Left colon (tissue), 2 donors: ENCODE measurements at regions not wholly inside any gene's neighbourhood (a gene's known extent, or its start where the extent isn't known, plus 50 kb on each side); places are given as distances from the start of the nearest gene placed in this dataset.

Experiments used
- ATAC-seq: fragments of 200-7000 bp; cut with Tn5 transposase; one replicate; pipeline ENCODE4 v1.9.1; 2020; ENCODE audit warnings: mild to moderate bottlenecking, moderate library complexity
- DNase-seq, 2 donors: peaks; one replicate each; pipeline ENCODE4 v3.0.0-alpha.2; 2020
- intact Hi-C, 2 donors: fragments of 100-400 bp; cut with DNase I in 1 of 2; cut with micrococcal nuclease in 1 of 2; formaldehyde crosslinking; loops; one replicate each; pipeline versions ENCODE4 v1.11.2 to v1.14.0; 2022; cut with DNase I, micrococcal nuclease
- donor health status: DM: no; HTN: no; CAD: no.
- donor health status: DM: yes; HTN: yes; CAD: no.

DNA sequence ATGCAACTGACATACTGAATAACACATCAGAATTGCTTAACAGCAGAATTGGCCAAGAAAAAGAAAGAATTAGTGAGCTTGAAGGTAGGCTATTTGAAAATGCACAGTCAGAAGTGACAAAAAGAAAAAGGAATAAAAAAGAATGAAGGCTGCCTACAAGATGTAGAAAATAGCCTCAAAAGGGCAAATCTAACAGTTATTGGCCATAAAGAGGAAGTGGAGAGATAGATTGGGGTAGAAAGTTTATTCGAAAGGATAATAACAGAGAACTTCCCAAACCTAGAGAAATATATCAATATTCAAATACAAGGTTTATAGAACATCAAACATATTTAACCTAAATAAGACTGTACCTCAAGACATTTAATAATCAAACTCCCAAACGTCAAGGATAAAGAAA is 67.5 kb downstream of the ATP6V1G3 start:
- no peak for ATAC-seq
- intact Hi-C loops = no loop called here
- no peak for DNase-seq

DNA sequence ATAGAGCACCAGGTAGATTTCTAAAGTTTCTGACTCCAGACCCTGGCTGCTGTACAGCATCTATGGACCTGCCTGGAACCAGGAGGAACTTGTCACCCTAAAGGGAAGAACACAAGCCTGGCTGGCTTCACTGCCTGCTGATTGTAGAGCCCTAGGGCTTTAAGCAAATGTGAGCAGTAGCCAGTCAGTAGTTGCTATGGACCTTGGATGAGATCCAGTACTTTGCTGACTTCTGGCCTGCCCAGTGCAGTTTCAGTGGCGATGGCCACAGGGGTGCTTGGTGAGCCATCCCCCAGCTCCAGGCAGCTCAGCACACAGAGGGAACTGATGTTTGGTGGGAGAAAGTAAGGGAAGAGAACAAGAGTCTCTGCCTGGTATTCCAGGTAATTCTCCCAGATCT is 68.4 kb downstream of the ATP6V1G3 start:
- ATAC-seq (no peak), DNase-seq (no peak)
- intact Hi-C loops = no loop called here

DNA sequence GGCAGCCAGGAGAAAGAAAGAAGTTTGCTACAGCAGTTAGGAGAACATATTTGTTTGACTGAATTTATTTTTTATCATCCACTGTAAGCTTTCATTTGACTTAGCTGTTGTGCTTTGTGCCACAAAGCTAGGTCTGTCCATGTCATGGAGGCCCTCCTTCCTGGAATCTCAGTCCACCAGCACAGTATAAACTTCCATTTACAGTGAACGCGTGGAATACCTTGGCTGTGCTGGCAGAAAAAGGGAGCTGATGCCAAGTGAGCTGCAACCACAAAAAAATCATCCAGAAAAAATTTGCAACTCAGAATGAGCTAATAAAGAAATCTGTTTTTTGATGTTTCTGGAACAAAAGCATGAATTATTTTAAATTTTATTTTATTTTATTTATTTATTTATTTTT is 72.6 kb downstream of the ATP6V1G3 start:
- intact Hi-C loops = no loop called here
- DNase-seq (no peak), ATAC-seq (peak; percentile 51)

DNA sequence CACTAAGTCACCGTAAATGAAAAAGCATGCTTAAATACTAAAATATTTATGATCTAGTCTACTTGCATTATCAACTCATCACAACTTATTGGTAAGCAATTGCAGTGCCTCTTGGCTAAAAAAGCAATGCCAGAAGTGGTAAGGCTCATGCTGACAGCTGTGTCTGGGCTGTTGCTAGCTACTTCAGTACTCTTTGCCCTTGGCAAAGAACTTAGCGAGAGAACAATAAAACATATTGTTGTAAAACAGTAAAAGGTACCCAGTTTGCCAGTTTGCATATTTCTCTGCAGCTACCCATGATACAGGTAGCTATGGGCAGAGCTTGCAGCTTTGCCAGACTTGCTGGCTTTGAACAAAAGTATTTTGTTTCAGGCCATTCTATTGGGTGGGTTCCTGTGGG is 73.1 kb downstream of the ATP6V1G3 start:
- intact Hi-C loops = no loop called here
- ATAC-seq = peak; percentile 99
- DNase-seq = peak in 1 of 2 donors; percentile 24

DNA sequence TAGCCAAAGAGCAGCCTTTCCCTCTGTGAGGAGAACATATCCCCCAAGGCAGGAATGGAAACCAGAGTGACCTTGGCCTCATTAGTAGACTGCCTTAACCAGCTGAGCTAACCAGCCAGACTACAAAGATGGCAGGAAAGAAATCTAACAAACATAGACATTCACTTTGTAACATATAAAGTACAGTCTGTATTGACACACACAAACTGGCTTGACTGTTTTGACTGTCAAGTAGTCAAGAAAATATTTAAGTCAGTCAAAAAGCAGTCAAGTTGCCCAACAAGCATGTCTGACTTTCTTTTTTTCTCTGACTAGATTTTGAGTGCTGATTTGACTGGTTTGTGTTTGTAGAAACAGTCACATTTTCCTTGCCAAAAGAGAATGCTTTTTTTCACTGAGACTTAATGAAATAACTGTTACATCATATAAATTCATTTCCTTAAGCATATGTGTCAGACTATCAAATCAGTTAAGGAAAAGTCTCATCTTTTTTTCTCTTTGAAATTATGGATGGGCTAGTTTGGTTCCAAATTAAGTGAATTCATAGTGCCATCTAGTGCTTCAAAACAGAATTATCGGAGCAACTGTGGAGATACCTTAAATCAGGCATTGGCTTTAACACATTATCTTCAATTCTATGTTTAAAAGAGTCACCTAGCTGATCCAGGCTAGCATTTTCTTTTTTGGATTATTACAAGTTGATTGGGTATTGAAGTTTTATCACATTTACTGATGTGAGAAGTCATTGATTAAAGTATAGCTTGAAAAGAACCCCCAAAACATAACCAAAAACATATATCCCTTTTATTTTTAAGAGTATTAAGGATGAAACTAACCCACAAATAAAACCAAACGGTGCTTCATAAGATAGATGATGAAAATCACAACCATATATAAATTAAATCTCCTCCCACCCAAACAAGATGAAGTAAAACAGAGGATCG is 75.0 kb downstream of the ATP6V1G3 start:
- DNase-seq (no peak), ATAC-seq (peak; percentile 51)
- intact Hi-C loops = no loop called here

DNA sequence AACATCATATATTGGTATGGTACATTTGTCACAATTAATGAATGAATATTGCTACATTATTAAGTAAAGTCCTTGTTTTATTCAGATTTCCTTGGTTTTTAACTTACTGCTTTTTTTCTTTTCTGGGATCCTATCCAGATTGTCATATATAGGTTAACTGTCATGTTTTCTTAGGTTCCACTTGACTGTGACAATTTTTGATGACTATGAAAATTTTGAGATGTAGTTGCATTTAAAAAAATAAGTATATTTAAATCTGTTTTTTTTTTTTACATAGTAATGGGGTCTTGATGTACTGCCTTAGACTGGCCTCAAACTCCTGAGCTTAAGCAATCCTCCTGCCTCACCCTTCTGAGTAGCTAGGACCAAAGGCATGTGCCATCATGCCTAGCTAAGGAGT is 76.8 kb downstream of the ATP6V1G3 start:
- ATAC-seq = no peak
- DNase-seq = no peak
- intact Hi-C loops = no loop called here

DNA sequence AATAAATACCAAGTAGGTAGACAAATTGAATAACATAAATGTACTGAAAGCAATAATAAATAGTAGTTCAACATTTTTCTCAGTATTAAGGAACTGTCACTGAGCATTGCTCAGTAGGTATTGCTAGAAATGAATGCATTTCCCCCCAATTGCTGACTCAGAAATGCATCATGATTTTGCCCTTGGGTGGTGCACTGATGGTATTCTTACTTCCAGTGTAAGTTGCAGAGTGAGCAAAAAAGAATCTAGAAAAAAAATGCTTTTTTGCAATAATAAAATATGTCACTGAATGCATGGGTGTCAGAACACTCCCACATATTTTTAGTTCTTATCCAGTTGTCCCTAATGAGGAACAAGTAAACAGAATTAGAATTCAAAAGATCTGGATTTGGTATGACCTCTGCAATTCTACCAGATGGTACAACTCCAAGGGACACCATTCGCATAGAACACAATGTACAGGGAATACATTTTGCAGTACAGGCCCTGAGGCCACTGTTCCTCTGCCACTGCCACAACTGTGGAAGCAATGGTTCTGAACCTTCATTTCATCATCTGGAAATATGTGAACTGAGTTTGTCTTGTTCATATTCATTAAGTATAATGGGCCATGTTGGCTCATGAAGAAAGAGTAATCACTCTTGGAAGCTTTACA is 78.0 kb downstream of the ATP6V1G3 start:
- DNase-seq (no peak), ATAC-seq (no peak)
- intact Hi-C loops = no loop called here

DNA sequence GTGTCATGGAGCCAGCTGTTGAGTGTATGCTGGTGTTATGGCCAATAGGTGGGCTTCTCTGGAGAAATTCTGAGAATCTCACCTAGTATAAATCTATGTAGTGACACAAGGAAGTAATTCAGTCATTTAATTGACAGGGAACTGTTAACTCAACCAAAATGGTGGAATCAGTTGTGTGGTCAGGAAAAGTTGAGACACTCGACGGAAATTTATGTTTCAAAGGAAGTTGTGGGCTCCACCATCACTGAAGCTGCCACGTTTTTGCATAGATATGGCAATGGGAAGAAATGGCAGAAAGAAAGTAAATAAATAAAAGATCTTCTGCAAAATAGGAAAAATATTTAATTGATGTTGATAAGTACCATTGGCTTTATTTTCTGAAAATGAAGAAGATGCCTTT is 84.5 kb downstream of the ATP6V1G3 start:
- intact Hi-C loops = no loop called here
- ATAC-seq = no peak
- no peak for DNase-seq

DNA sequence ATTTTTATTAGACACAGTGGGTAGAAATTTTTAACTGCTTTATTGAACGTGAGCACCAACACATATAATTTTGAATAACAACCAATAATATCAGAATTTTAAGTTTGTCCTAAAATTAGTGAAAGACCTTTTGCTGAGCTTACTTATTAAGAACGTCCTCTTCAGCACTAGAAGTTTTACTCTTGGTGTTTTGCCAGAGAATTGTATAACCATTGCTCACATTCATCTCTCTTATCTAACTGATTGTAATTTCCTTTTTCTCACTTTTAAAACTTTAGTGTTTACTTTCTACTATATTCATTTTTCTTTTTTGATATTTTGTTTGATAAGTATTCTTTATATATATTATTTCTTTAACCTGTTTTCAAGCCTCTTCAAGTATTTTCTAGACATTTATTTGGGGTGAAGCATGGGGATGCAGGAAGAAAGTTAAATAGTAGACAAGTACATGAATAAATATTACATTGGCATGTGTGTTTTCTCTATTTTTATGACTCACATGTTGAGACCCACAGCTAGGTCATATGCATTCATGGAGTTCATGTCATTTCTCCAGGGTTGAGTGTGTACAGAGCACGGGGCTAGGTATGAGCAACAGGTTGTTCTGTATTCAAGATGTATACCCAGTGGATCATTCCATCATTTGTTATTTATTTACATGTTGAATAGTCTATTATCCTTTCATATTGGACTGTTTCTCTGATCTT is 90.6 kb downstream of the ATP6V1G3 start:
- no peak for ATAC-seq

DNA sequence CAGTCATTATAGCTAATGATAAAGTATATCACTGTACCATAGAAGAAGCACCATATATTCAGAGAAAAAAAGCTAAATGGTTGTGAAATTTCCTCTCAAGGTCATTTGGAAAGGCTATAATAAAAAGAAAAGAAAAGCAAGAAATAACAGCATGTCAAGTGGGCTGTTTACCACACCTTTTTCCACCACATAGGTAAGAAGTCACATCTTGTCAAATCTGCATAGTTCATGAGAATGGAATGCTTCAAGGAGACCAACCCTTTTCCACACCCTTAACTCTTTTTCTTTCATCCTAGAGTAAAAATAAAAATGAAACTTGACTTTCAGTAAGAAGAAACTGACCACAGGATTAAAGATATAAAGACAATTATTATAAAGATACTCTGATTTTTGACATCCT is 91.2 kb downstream of the ATP6V1G3 start:
- no peak for ATAC-seq
- no peak for DNase-seq
- intact Hi-C loops = no loop called here

More for the DNA sequence above, 90.6 kb downstream of the ATP6V1G3 start:
- no peak for DNase-seq
- intact Hi-C loops = no loop called here

DNA sequence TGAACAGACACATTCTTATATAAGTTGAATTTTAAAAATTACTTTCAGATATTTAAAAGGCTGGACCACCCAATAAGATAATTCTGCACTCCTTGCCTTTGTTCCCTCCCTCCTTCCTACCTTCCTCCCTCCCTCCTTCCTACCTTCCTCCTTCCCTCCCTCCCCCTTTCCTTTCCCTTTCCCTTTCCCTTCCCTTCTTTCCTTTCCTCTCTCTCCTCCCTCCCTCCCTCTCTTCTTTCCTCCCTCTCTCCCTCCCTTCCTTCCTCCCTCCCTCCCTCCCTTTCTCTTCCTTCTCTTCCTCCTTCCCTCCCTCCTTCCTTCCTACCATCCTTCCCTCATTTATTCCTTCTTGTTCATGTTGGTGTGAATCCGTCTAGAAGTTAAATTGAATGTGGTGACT is 93.0 kb downstream of the ATP6V1G3 start:
- intact Hi-C loops = no loop called here
- DNase-seq (no peak), ATAC-seq (no peak)

DNA sequence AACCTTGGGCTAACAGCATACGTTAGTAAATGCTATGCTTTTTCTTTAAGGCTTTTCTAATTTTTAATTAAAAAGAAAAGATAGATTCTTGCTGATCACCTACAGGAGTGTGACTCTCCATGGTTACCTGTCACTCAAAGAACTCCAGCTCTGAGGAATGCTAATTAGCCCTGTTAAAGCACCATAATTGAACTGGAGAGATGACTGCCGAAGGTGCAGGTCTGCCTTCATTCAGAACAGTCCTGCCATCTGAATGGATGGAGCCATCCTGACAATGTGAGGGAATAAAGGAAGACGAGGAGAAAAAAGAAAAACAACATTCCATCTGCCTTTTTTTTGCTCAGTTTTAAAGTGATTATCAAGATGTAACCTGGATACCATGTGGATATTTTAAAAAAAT is 94.6 kb downstream of the ATP6V1G3 start:
- ATAC-seq (no peak), DNase-seq (no peak)
- intact Hi-C loops = no loop called here

DNA sequence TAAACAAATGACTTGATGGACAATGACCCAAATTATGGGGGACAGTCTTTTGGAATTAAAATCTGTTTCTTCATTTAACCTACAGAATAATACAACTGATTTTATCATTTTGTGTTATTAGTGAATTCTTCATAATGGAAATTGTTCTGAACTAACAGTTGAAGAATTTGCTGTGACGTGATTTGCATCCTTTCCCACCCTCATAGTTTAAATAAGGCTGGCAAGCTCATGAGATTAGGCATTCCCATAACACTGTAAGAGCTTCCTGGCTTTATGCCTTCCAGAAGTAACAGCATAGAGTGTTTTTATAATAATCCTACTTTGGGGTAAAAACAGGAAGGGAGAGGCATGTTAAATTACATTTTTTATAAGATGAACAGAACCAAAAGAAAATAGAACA is 95.7 kb downstream of the ATP6V1G3 start:
- no peak for ATAC-seq
- intact Hi-C loops = no loop called here
- DNase-seq = no peak

DNA sequence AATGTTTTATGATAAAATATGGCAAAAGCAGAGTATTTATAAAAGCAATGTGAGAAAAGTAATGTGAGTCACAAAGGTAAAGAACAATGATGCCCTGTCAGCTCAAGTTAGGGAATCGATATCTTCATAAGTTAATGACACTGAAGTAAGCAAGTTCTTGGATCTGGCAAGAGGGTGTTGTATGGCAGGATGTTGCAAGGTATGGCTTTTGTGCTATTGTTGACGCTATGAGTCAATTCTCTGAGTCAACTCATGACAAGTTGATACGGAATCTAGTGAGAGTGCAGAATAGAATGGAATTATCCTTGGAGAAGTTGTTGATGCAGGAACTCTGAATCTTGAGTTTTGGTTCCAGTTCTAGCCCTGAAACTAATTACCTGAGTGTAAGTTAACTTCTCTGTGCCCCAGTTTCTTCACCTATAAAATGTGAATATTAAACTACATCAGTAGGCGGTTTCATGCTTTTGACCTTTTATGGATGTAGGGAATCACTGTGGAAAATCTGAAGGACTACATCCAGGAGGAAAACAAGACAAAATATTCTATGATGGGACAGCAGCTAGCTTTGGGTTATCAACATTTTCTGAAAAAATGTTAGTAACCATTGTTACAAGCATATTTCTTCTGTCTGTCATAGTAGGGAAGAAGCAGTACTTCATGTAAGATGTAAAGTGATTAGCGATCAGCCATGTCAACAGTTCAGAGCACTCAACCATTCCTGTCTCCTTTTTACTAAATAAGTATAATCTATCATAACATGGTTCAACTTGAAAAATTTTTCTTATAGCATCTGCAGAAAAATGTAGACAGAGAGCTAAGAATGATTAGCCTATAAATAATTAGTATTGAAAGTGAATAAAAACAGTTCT is 96.9 kb downstream of the ATP6V1G3 start:
- intact Hi-C loops = no loop called here
- DNase-seq = no peak
- ATAC-seq = no peak

DNA sequence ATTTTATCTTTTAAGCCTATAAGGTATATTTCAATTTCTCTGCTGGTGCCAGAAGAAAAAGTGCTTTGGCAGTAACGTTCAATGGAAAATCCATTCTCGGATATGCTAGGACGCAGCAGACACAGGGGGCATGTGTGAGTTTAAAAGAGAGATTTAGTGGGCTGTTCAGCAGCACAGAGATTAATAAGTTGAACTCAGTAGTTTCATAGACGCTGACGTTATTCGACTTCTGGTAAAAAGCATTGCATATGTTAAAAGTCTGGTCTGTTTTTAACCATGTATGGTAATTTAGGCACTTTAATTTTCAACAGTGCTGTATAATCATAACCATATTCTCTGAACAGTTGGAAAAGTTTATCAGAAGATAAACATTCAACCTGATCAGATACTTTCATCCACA is 99.6 kb downstream of the ATP6V1G3 start:
- intact Hi-C loops = no loop called here
- DNase-seq (no peak), ATAC-seq (no peak)

DNA sequence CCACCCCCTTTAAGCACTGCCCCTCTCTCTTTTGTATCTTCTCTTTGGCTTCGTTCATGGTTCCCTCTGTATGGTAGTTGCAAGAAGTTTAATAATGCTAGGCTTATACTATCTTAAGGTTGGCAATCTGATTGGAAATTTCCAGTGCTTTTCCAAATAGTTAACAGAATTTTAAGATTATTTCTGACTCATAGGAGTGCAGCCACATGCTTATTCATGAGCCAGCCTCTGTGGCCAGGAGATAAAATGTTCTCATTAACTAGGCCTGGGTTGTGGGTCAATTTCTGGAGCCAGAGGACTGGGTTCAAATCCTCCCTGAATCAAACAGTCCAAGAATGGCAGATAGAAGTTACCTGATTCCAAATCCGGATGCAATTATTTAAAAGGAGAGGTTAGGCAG is 103.1 kb downstream of the ATP6V1G3 start:
- DNase-seq = no peak
- intact Hi-C loops = no loop called here
- ATAC-seq = no peak

DNA sequence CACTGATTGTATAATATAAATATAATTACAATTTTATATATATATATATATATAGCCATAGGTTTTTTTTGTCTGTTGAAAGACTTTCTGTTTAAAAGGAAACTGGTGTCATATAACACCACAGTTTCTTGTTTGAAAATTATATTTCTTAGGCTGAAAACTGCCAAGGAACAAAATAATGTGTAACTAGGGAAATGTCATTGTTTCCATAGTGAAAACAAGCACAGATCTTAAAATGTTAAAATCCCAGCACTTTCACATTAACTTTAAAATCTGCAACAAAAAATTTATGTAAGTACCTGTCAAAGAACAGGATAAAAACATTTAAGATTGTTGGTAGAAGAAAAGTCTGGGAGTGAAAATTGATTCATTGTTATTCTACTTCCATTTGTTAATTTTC is 104.2 kb downstream of the ATP6V1G3 start:
- DNase-seq (no peak), ATAC-seq (no peak)
- intact Hi-C loops = no loop called here

DNA sequence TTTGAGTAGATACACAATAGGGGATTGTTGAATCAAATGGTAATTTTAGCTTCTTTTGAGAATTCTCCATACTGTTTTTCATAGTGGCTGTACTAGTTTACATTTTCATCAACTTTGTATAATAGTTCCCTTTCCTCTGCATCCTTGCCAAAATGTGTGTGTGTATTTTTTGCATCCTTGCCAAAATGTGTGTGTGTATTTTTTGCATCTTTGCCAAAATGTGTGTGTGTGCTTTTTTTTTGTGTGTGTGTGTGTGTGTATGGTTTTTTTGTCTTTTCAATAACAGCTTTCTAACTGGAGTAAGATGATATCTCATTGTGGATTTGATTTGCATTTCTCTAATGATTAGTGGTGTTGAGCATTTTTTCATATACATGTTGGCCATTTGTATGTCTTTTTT is 105.4 kb downstream of the ATP6V1G3 start:
- DNase-seq (no peak), ATAC-seq (no peak)
- intact Hi-C loops = no loop called here

DNA sequence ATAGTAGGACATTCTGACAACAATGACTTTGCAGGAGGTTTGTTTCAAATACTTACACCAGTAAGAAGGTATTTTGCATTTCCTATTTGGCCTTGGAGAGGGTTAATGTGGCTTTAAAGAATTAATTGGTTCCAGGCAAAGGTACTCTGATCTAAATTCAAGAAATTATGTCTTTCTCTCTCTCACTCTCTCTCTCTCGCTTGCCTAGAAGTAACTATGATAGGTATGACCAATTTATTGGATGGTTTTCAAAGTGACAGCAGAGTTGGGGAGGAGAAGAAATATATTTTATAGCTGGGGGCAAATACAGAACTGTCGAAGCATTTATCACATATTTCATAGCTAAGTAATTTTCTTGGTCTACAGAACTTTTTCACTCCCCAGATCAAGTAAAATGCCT is 116.0 kb downstream of the ATP6V1G3 start:
- intact Hi-C loops = no loop called here
- no peak for ATAC-seq
- no peak for DNase-seq
